PFSK-1 (cell line): ENCODE measurements at regions not wholly inside any gene's neighbourhood (a gene's known extent, or its start where the extent isn't known, plus 50 kb on each side); places are given as distances from the start of the nearest gene placed in this dataset.

Experiments
- FOXP2 ChIP-seq: optimal IDR thresholded peaks from 2 replicates; pipeline ENCODE3; 2011; ENCODE audit warnings: borderline replicate concordance, control low read depth, inconsistent platforms; ENCODE audit not compliant: insufficient read depth; ENCODE audit errors: extremely low read length, extremely low read depth
- POLR2AphosphoS5 ChIP-seq: IDR thresholded peaks from 2 replicates; pipeline ENCODE4 v1.6.1; 2012; ENCODE audit warnings: low read depth, mild to moderate bottlenecking, control low read depth, low read length, moderate library complexity
- REST ChIP-seq, 2 experiments: IDR thresholded peaks; 2 replicates each; pipeline versions ENCODE4 v1.6.1 to v1.8.0; 2011 to 2012; ENCODE audit warnings: low read depth in 2 of 2, low read length in 2 of 2, control low read depth in 1 of 2, inconsistent platforms in 1 of 2, mild to moderate bottlenecking in 1 of 2, moderate library complexity in 1 of 2; ENCODE audit not compliant: insufficient read depth in 1 of 2
- SIN3A ChIP-seq: IDR thresholded peaks from 2 replicates; pipeline ENCODE4 v1.6.1; 2012; ENCODE audit warnings: mild to moderate bottlenecking, low read length, moderate library complexity, borderline replicate concordance; ENCODE audit not compliant: insufficient read depth
- TAF1 ChIP-seq: IDR thresholded peaks from 2 replicates; pipeline ENCODE4 v1.6.1; 2012; ENCODE audit warnings: low read length, control low read depth, borderline replicate concordance; ENCODE audit not compliant: insufficient read depth

- TF ChIP-seq POLR2AphosphoS5 (no peak), TAF1 (no peak), REST (IDR thresholded peaks at IDR 0.05; ENCODE audit: insufficient read depth in 1 of 2, low read depth in 2 of 2, low read length in 2 of 2) (no peak), SIN3A (no peak), FOXP2 (no peak)
Measured at GRCh38 chr6:145332011-145332410, 403.3 kb downstream of the EPM2A start.
